Left ventricle myocardium inferior (tissue), 1 donor: ENCODE measurements at regions not wholly inside any gene's neighbourhood (a gene's known extent, or its start where the extent isn't known, plus 50 kb on each side); places are given as distances from the start of the nearest gene placed in this dataset.
"Not testable (repeated sequence)": the region's sequence is repeated elsewhere in the genome, so short reads cannot be mapped to it uniquely, and the experiment has no call there.

Experiments
- DNase-seq: peaks from one replicate; pipeline ENCODE4 v3.0.0-alpha.2; 2020
- H3K27ac ChIP-seq: fragments of 200-600 bp; replicated peaks from 2 replicates; pipeline ENCODE4 v1.8.0; 2021
- H3K27me3 ChIP-seq: fragments of 200-600 bp; 2 replicates; pipeline ENCODE4 v1.8.0; 2021; ENCODE audit warnings: low read depth
- H3K36me3 ChIP-seq: fragments of 200-600 bp; 2 replicates; pipeline ENCODE4 v1.8.0; 2021
- H3K4me1 ChIP-seq: fragments of 200-600 bp; 2 replicates; pipeline ENCODE4 v1.8.0; 2021
- H3K4me3 ChIP-seq: fragments of 200-600 bp; 2 replicates; pipeline ENCODE4 v1.8.0; 2021; ENCODE audit warnings: mild to moderate bottlenecking, moderate library complexity
- H3K9me3 ChIP-seq: fragments of 200-600 bp; replicated peaks from 2 replicates; pipeline ENCODE4 v1.8.0; 2021
- intact Hi-C: fragments of 100-400 bp; cut with micrococcal nuclease; formaldehyde crosslinking; loops from one replicate; pipeline ENCODE4 v1.11.0; 2022
- TF ChIP-seq, protein P1 (sequence below): fragments of 200-600 bp; IDR thresholded peaks from 2 replicates; pipeline ENCODE4 v1.8.0; 2021; ENCODE audit warnings: antibody characterized with exemption, mild to moderate bottlenecking, borderline replicate concordance
- donor health status: DM: no; HTN: yes; CAD: no; lungs with severe emphysema.

DNA sequence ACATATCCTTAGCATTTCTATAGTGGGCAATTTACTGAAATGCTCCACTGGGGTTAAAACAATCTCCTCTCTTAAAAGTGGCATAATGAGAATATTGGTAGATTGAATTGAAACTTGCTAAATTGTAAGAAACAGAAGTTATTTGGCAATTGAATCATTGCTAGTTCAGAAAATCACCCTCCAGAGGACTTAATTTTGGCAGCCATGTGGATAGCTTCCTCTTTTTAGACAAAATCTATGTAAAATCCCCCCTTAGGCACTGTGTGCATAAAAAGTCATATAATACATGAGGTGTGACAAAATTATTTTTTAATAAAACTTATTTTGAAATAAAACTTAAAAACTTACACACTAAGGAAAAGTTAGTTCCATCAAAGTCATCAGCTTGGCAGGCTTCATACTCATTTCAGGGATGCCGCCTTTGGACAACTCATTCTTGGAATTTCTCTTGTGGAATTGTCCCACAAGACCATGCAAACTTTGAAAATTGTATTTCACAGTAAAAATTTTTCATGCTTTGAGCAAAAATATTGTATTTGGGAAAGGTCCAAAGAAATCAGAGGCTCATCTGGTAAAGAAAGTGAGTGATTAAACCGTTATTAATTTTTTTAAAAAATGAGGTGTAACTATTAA is 473.0 kb downstream of the BCKDHB start:
- intact Hi-C loops = no loop called here
- H3K4me3 ChIP-seq = no peak overlapping the region
- no peak for DNase-seq
- H3K9me3 ChIP-seq = no peaks in the 10 kb centered on the region
- TF ChIP-seq, protein P1, sequence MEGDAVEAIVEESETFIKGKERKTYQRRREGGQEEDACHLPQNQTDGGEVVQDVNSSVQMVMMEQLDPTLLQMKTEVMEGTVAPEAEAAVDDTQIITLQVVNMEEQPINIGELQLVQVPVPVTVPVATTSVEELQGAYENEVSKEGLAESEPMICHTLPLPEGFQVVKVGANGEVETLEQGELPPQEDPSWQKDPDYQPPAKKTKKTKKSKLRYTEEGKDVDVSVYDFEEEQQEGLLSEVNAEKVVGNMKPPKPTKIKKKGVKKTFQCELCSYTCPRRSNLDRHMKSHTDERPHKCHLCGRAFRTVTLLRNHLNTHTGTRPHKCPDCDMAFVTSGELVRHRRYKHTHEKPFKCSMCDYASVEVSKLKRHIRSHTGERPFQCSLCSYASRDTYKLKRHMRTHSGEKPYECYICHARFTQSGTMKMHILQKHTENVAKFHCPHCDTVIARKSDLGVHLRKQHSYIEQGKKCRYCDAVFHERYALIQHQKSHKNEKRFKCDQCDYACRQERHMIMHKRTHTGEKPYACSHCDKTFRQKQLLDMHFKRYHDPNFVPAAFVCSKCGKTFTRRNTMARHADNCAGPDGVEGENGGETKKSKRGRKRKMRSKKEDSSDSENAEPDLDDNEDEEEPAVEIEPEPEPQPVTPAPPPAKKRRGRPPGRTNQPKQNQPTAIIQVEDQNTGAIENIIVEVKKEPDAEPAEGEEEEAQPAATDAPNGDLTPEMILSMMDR = no peak
- no peaks in the 10 kb centered on the region for H3K4me1 ChIP-seq
- no peaks in the 10 kb centered on the region for H3K36me3 ChIP-seq
- H3K27me3 ChIP-seq = no peaks in the 10 kb centered on the region
- H3K27ac ChIP-seq = no peak overlapping the region

DNA sequence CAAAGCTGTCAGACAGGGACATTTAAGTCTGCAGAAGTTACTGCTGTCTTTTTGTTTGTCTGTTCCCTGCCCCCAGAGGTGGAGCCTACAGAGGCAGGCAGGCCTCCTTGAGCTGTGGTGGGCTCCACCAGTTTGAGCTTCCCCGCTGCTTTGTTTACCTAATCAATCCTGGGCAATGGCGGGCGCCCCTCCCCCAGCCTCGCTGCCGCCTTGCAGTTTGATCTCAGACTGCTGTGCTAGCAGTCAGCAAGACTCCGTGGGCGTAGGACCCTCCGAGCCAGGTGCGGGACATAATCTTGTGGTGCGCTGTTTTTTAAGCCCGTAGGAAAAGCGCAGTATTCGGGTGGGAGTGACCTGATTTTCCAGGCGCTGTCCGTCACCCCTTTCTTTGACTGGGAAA is 466.8 kb downstream of the BCKDHB start:
- H3K36me3 ChIP-seq, H3K4me1 ChIP-seq, H3K9me3 ChIP-seq, H3K27ac ChIP-seq, DNase-seq, H3K4me3 ChIP-seq, H3K27me3 ChIP-seq, intact Hi-C loops: not testable (repeated sequence)

DNA sequence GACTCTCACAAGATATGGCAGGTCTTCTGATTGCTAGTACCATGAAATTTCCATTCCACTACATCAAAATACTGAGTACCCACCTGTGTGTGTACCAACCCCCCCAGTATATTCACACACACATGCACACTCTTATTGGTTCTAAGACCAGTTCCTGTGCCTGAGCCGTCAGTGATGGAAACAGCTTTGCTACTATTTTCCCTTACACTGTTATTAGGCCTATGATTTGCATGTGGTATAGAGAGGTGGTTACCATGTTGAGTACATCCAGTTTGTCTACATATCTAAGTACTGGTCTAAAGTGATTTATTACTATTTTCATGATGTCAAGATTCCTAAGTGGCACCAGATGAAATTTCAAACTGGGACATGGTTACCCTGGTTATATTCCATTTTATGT is 459.9 kb downstream of the BCKDHB start:
- TF ChIP-seq, protein P1 = no peak
- DNase-seq = no peak
- H3K4me1 ChIP-seq = no peaks in the 10 kb centered on the region
- no peak overlapping the region for H3K27ac ChIP-seq
- H3K36me3 ChIP-seq = no peaks in the 10 kb centered on the region
- H3K4me3 ChIP-seq = no peak overlapping the region
- H3K9me3 ChIP-seq = no peaks in the 10 kb centered on the region
- H3K27me3 ChIP-seq = no peaks in the 10 kb centered on the region
- intact Hi-C loops = no loop called here

DNA sequence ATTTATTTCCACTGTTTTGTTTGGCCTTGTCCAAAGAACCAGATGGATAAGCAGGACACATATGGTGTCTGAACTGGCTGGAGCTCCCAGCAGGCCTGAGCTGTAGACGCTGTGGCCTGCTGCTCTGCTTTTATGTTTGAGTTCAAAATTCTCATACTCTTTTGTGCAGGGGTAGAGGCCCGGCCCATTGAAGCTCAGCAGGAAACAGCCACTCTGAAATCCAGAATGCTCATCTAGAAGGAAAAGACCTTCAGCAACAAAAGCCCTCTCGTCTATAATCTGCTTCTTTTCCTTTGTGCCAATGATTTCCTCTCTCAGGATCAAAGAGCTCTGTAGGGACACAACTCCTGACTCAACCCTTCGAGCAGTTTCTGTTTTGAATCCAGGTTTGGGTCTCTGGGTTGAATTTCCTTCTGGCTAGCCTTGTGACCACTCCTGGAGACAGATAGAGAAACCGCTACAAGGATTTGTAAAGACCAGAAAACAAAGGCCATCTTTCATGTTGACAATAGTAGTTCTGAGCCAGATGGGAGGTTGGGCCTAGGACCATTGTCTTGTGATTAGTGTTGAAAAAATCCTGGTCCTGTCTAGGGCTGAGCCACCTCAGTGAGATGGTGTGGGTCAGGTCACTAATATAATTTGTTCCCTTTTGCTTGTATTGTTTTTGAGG is 446.7 kb downstream of the BCKDHB start:
- no peaks in the 10 kb centered on the region for H3K27me3 ChIP-seq
- no peak overlapping the region for H3K27ac ChIP-seq
- H3K36me3 ChIP-seq = no peaks in the 10 kb centered on the region
- TF ChIP-seq, protein P1 = no peak
- no peaks in the 10 kb centered on the region for H3K9me3 ChIP-seq
- H3K4me3 ChIP-seq = no peak overlapping the region
- no peak for DNase-seq
- peaks cover 6% of the 10 kb centered on the region for H3K4me1 ChIP-seq
- intact Hi-C loops = no loop called here

DNA sequence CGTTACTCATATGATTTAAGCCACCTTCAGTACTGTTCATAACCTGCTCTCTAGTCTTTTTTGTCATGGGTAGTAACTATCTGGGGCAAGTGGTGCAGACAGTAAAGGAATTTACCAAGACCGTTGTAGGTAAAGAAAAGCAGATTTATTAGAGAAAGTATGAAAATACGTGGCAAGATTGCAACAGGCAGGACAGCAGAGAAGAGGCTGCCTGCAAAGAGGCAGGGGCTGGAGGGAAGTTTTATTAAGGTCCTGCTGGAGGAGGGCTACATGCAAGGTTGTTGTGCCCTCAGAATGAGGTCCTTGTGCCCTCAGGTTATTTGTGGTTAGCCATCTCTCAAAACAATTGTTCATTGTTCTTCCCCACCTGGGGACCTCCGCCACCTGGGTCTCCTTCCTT is 444.3 kb downstream of the BCKDHB start:
- intact Hi-C loops = no loop called here
- Histone ChIP-seq H3K9me3 (no peaks in the 10 kb centered on the region), H3K4me3 (no peak overlapping the region), H3K36me3 (no peaks in the 10 kb centered on the region), H3K4me1 (peaks cover 7% of the 10 kb centered on the region), H3K27me3 (no peaks in the 10 kb centered on the region), H3K27ac (no peak overlapping the region)
- TF ChIP-seq, protein P1 = no peak
- DNase-seq = no peak

DNA sequence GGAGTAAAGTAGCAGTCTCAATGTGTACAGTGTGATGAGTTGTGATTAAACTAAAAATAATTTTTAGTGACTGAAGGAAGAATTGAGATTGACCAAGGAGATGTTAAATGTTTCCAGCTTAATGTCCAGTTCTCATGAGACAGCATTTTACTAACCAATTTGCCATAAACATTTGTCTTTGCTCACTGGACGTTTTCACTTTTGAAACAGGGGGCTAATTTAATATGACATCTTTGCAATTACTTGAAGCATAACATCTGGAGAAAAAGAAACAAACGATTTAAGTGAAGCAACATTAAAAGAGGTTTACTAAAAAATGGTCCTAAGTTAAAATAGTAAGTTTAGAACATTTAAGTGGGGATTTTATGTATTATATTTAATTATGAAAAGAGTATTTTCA is 443.8 kb downstream of the BCKDHB start:
- Histone ChIP-seq H3K4me1 (peaks cover 7% of the 10 kb centered on the region), H3K9me3 (no peaks in the 10 kb centered on the region), H3K36me3 (no peaks in the 10 kb centered on the region), H3K4me3 (no peak overlapping the region), H3K27ac (no peak overlapping the region), H3K27me3 (no peaks in the 10 kb centered on the region)
- DNase-seq = no peak
- TF ChIP-seq, protein P1 = no peak
- intact Hi-C loops = no loop called here
